ENCODE measurements at regions not wholly inside any gene's neighbourhood (a gene's known extent, or its start where the extent isn't known, plus 50 kb on each side); places are given as distances from the start of the nearest gene placed in this dataset.
A peak's percentile ranks its signal among the peaks of the same experiment; 100 is the strongest.

GRCh38 chr3:46113608-46114007, 86.3 kb upstream of the XCR1 start:
- DNase-seq (ENCODE audit: low read depth in 2 of 2), result no peak

- DNase-seq (ENCODE audit: low read depth in 2 of 2), result no peak
These were observed 85.7 kb upstream of the XCR1 start for GRCh38 chr3:46112984-46113383.

- no peak for DNase-seq (ENCODE audit: low read depth in 2 of 2)
These were observed 85.0 kb upstream of the XCR1 start for GRCh38 chr3:46112296-46112695.

DNA sequence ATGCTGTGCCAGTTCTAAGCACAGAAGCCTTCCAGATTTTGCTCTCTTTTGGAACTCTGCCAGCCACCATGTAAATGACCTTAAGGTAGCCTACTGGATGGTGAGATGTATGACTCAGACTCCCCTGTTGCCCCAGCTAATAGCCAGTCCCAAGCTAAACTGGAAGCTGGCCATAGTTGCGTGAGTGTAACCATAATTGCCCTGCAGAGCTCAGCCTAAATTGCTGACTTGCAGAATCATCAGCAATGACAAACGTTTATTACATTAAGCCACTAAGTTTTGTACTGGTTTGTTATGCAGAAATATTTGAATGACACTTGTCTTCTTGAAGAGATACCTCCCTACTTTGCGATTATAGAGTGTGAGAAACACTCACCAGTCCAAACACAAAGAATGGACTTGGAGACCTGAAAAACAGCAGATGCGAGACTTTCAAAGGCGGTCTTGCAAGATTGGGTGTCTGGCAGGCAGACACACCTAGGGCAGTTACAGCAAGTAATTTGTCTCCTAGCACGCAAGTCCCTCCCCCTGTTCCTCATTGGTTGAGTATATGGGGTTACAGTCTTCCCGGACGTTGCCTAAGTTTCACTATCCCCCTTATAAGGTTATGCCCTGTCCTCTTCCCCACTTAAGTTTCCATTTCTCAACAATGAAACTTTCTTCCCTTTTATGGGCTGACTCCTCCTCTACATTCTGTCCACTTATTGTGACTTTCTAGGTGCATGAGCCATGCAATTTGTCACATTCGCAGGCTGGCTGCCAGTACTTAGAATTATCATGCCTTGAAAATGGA, 83.6 kb upstream of the XCR1 start:
- no peak for DNase-seq (ENCODE audit: low read depth in 2 of 2)

DNA sequence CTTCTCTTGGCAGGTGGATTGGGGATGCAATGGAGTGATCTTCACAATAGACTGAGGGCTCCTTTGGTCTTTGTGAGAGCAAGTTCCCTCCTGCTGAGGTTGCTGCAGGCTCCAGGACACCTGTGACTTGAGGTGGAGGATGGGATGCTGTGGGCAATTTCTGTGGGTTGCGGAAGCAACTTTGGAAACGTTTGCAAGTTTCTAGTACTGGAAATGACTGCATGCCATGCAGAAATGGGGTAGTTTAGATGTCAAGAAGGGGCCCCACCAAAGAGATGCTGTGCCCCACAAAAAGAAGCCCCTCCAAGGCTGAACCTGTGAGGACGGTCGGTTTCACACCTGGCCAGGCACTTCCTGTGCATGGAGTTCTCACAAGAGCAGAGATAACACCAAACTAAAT, 80.4 kb upstream of the XCR1 start:
- no peak for DNase-seq (ENCODE audit: low read depth in 2 of 2)

- no peak for DNase-seq (ENCODE audit: low read depth in 2 of 2)
These were observed 78.1 kb upstream of the XCR1 start for GRCh38 chr3:46105306-46105919.

- DNase-seq (ENCODE audit: low read depth in 2 of 2), result no peak
These were observed 77.4 kb upstream of the XCR1 start for GRCh38 chr3:46104706-46105105.

DNA sequence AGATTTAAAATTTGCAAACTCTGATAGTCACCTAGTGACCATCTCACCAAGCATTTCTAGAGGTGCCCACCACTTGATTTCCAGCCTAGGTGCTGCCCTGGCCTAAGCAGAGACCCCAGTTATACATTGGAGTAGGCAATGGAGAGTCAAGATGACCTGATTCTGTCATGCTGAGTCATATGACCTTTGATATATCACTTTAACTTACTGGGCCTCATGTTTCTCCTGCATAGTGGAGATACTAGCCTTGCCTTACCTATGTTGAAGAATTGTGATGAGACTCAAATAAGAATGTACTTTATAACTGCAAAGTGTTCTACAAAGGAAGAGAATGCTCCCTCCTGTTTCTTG, 75.5 kb upstream of the XCR1 start:
- DNase-seq (ENCODE audit: low read depth in 2 of 2), result no peak

GRCh38 chr3:46102059-46102779, 74.9 kb upstream of the XCR1 start:
- no peak for DNase-seq (ENCODE audit: low read depth in 2 of 2)

DNA sequence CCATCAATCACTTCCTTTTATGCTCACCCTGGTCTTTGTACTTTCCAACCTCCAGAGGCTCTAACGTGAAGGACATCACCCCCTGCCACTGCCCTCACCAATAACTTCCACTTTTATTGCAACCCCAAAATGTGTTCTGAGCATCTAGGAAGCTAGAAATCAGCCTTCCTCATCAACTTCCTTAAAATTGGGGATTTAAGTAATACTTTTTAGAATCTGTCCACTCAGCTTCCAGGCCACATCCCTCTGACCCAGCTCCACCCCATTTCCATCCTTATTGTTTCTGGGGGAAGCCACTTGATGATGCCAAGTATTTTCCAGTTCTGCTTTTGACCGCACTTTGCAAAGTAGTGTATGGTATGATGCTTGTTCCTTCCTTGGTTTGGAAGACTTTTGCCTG, 73.5 kb upstream of the XCR1 start:
- DNase-seq (ENCODE audit: low read depth in 2 of 2), result no peak

DNA sequence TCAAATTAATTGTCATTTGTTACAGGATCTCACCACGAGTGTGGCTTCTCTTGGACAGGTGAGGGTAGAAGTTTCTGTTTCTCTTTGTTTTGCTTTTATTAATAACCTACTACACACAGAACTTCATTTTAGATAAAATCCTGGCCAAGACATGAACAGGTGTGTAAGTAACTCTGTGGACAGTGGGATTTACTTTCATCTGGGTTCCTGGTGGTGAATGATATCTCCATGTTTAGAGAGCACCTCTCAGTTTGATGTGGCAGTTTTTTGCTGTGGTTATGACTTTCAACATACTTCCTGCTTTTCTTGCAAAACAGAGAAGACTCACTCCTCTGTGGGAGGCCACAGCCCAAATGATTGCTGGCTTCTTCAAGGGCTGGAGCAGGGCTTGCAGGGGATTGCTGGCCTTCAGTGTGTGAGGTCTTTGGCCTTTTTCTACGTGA, 71.1 kb upstream of the XCR1 start:
- no peak for DNase-seq (ENCODE audit: low read depth in 2 of 2)

DNA sequence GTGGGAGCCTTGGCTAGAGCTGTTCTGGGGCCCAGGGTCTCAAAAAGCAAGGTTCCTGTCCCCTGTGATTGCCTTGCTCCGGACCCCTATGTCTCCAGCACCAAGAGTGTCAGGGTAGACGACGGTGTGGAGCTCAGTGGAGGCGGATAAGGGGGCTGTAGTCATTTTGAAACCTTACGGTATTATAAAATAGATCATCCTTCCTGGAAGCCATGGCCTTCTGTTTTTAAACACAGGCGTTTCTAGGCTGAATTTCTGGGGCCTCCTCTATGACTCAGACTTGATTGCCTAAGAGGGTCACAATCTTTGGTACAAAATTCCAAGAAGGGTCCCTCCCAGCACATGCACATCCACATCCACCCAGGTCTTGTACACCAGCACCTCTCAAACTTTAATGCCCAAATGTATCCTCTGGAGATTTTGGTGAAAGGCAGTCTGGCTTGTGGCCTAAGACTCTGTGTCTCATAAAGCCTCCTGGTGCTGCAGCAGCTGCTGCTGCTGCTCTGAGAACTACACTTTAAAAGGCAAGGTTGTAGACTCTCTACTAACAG, 70.5 kb upstream of the XCR1 start:
- DNase-seq (ENCODE audit: low read depth in 2 of 2), result peak in 1 of 2 donors; percentile 30

GRCh38 chr3:46096781-46097180, 69.5 kb upstream of the XCR1 start:
- DNase-seq (ENCODE audit: low read depth in 2 of 2), result no peak

- no peak for DNase-seq (ENCODE audit: low read depth in 2 of 2)
These were observed 69.1 kb upstream of the XCR1 start for GRCh38 chr3:46096336-46096735.

- no peak for DNase-seq (ENCODE audit: low read depth in 2 of 2)
These were observed 68.0 kb upstream of the XCR1 start for GRCh38 chr3:46095307-46095706.

- DNase-seq (ENCODE audit: low read depth in 2 of 2), result no peak
These were observed 67.2 kb upstream of the XCR1 start for GRCh38 chr3:46094506-46094905.

- DNase-seq (ENCODE audit: low read depth in 2 of 2), result no peak
These were observed 66.7 kb upstream of the XCR1 start for GRCh38 chr3:46093966-46094365.

- DNase-seq (ENCODE audit: low read depth in 2 of 2), result no peak
These were observed 66.2 kb upstream of the XCR1 start for GRCh38 chr3:46093327-46093942.

DNA sequence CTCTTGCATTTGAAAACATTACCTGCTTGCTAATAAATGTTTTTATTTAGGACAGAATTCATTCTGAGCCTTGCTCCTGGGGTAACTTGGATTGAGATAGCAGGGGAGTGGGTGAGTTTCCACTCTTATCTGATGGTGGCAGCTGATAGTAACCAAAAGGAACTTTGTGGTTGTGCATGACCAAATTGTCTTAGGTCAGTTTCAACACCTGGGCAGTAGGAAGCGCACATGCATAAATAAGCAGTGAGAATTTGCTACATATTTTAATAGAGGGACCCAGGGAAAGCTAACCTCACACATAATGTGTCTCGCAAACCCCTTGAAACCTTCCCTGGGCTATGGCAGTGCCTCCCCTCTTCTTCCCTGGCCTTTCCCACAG, 65.4 kb upstream of the XCR1 start:
- no peak for DNase-seq (ENCODE audit: low read depth in 2 of 2)

DNA sequence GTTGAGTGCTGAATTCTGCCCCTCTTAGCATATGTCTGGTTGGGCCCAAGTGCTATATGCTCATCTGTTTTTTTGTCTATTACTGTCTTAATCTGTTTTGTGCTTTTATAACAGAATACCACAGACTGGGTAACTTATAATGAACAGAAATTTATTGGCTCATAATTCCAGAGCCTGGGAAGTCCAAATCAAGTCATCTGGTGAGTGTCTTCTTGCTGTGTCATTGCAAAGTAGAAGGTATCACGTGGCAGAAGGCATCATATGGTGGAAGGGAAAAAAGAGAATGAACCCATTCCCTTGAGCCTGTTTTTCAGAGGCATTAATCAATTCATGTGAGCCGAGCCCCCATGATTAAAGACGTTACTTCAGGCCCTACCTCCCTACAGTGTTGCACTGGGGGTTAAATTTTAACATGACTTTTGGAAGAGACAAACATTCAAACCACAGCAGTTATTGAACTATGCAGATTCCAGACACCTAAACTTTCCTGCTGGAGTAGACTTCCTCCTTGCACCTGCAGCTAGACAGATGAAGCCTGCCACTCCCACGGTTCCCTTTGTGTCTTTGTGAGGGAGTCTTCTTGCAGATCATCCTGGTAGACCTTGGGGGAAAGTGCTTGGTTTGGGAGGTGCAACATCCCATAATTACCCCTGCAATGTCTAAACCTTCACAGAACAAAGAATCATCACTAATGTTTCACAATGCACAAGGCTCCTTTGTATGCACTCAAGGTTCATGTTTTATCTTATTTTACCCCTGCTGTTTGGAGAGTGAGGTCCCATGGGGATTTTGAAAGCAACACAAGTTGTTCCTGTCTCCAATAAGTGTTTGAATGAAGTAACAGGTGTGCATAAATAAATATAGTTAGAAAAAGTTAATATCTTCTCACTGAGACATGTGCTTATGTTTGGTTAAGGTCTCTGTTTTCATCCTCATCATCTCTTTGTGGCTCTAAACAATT, 64.7 kb upstream of the XCR1 start:
- DNase-seq (ENCODE audit: low read depth in 2 of 2), result no peak

DNA sequence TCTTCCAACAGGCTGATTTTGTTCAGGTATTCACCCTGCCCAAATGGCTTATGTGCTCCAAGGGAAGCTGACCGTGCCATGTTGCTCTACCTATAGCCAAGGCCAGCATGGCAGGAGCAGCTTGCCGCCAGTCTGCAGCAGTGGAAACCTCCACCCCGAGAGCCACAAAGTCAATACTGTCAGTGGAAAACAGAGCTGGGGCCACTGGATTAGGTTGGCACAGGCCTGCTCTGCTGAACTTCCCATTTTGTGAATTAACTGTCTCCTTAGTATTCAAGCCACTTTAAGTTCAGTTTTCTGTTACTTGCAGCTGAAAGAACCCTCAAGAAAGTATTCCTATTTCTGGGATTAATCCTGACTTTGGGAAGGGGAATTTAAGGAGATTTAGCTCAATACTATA, 63.8 kb upstream of the XCR1 start:
- DNase-seq (ENCODE audit: low read depth in 2 of 2), result no peak

Data from stimulated activated CD8-positive, alpha-beta memory T cell treated with anti-CD3 and anti-CD28 coated beads, Interleukin-7, amount 100 ng/mL, for 4 hours (primary cell).